ENCODE measurements at regions not wholly inside any gene's neighbourhood (a gene's known extent, or its start where the extent isn't known, plus 50 kb on each side); places are given as distances from the start of the nearest gene placed in this dataset.

GRCh38 chr15:81852411-81853149, 193.2 kb downstream of the MEX3B start:
- Histone ChIP-seq H3K79me2 (ENCODE audit: low read length) (no peaks in the 10 kb centered on the region), H3K27ac (ENCODE audit: low read length) (no peak overlapping the region), H4K20me1 (ENCODE audit: insufficient read depth, low read depth, low read length) (no peaks in the 10 kb centered on the region), H2AFZ (ENCODE audit: low read length) (no peak overlapping the region), H3K4me1 (ENCODE audit: low read length) (no peaks in the 10 kb centered on the region), H3K4me2 (ENCODE audit: low read depth, low read length, poor library complexity, severe bottlenecking) (no peak overlapping the region), H3K27me3 (ENCODE audit: low read length) (no peaks in the 10 kb centered on the region), H3K9ac (ENCODE audit: low read length) (no peak overlapping the region), H3K9me2 (replicated peaks; ENCODE audit: insufficient read depth, low read length) (no peaks in the 10 kb centered on the region), H3K4me3 (ENCODE audit: low read length) (no peak overlapping the region), H3K36me3 (ENCODE audit: insufficient read depth, low read length) (no peaks in the 10 kb centered on the region), H3K9me3 (ENCODE audit: low read length) (no peaks in the 10 kb centered on the region)
- DNase-seq: no peak

GRCh38 chr15:81851757-81852156, 194.1 kb downstream of the MEX3B start:
- no peaks in the 10 kb centered on the region for H3K9me2 ChIP-seq (replicated peaks; ENCODE audit: insufficient read depth, low read length)
- no peaks in the 10 kb centered on the region for H3K27me3 ChIP-seq (ENCODE audit: low read length)
- no peak overlapping the region for H2AFZ ChIP-seq (ENCODE audit: low read length)
- no peaks in the 10 kb centered on the region for H3K9me3 ChIP-seq (ENCODE audit: low read length)
- no peaks in the 10 kb centered on the region for H3K4me1 ChIP-seq (ENCODE audit: low read length)
- DNase-seq: no peak
- no peak overlapping the region for H3K4me2 ChIP-seq (ENCODE audit: low read depth, low read length, poor library complexity, severe bottlenecking)
- H3K36me3 ChIP-seq (ENCODE audit: insufficient read depth, low read length): no peaks in the 10 kb centered on the region
- no peaks in the 10 kb centered on the region for H3K79me2 ChIP-seq (ENCODE audit: low read length)
- no peak overlapping the region for H3K27ac ChIP-seq (ENCODE audit: low read length)
- H3K9ac ChIP-seq (ENCODE audit: low read length): no peak overlapping the region
- H4K20me1 ChIP-seq (ENCODE audit: insufficient read depth, low read depth, low read length): no peaks in the 10 kb centered on the region
- H3K4me3 ChIP-seq (ENCODE audit: low read length): no peak overlapping the region

- H3K4me1 ChIP-seq (ENCODE audit: low read length): no peaks in the 10 kb centered on the region
- no peaks in the 10 kb centered on the region for H3K9me2 ChIP-seq (replicated peaks; ENCODE audit: insufficient read depth, low read length)
- H3K4me2 ChIP-seq (ENCODE audit: low read depth, low read length, poor library complexity, severe bottlenecking): no peak overlapping the region
- no peak for DNase-seq
- H3K9me3 ChIP-seq (ENCODE audit: low read length): no peaks in the 10 kb centered on the region
- H3K27ac ChIP-seq (ENCODE audit: low read length): no peak overlapping the region
- no peaks in the 10 kb centered on the region for H4K20me1 ChIP-seq (ENCODE audit: insufficient read depth, low read depth, low read length)
- no peaks in the 10 kb centered on the region for H3K36me3 ChIP-seq (ENCODE audit: insufficient read depth, low read length)
- H3K27me3 ChIP-seq (ENCODE audit: low read length): no peaks in the 10 kb centered on the region
- H3K4me3 ChIP-seq (ENCODE audit: low read length): no peak overlapping the region
- no peak overlapping the region for H2AFZ ChIP-seq (ENCODE audit: low read length)
- no peaks in the 10 kb centered on the region for H3K79me2 ChIP-seq (ENCODE audit: low read length)
- no peak overlapping the region for H3K9ac ChIP-seq (ENCODE audit: low read length)
Measured at GRCh38 chr15:81851325-81851724, 194.5 kb downstream of the MEX3B start.

GRCh38 chr15:81849289-81849688, 196.5 kb downstream of the MEX3B start:
- no peaks in the 10 kb centered on the region for H3K9me3 ChIP-seq (ENCODE audit: low read length)
- no peak for DNase-seq
- no peak overlapping the region for H3K27ac ChIP-seq (ENCODE audit: low read length)
- H3K9ac ChIP-seq (ENCODE audit: low read length): no peak overlapping the region
- H3K4me1 ChIP-seq (ENCODE audit: low read length): no peaks in the 10 kb centered on the region
- H4K20me1 ChIP-seq (ENCODE audit: insufficient read depth, low read depth, low read length): no peaks in the 10 kb centered on the region
- no peaks in the 10 kb centered on the region for H3K36me3 ChIP-seq (ENCODE audit: insufficient read depth, low read length)
- H3K27me3 ChIP-seq (ENCODE audit: low read length): no peaks in the 10 kb centered on the region
- H3K79me2 ChIP-seq (ENCODE audit: low read length): no peaks in the 10 kb centered on the region
- no peak overlapping the region for H3K4me3 ChIP-seq (ENCODE audit: low read length)
- no peak overlapping the region for H2AFZ ChIP-seq (ENCODE audit: low read length)
- H3K9me2 ChIP-seq (replicated peaks; ENCODE audit: insufficient read depth, low read length): no peaks in the 10 kb centered on the region
- H3K4me2 ChIP-seq (ENCODE audit: low read depth, low read length, poor library complexity, severe bottlenecking): no peak overlapping the region

GRCh38 chr15:81848701-81849100, 197.1 kb downstream of the MEX3B start:
- Histone ChIP-seq H3K4me2 (ENCODE audit: low read depth, low read length, poor library complexity, severe bottlenecking) (no peak overlapping the region), H3K79me2 (ENCODE audit: low read length) (no peaks in the 10 kb centered on the region), H3K27ac (ENCODE audit: low read length) (no peak overlapping the region), H3K36me3 (ENCODE audit: insufficient read depth, low read length) (no peaks in the 10 kb centered on the region), H4K20me1 (ENCODE audit: insufficient read depth, low read depth, low read length) (no peaks in the 10 kb centered on the region), H3K9me3 (ENCODE audit: low read length) (no peaks in the 10 kb centered on the region), H3K27me3 (ENCODE audit: low read length) (no peaks in the 10 kb centered on the region), H3K9ac (ENCODE audit: low read length) (no peak overlapping the region), H3K9me2 (replicated peaks; ENCODE audit: insufficient read depth, low read length) (no peaks in the 10 kb centered on the region), H3K4me1 (ENCODE audit: low read length) (no peaks in the 10 kb centered on the region), H3K4me3 (ENCODE audit: low read length) (no peak overlapping the region), H2AFZ (ENCODE audit: low read length) (no peak overlapping the region)
- DNase-seq: no peak

GRCh38 chr15:81843757-81844407, 201.9 kb downstream of the MEX3B start:
- no peaks in the 10 kb centered on the region for H3K79me2 ChIP-seq (ENCODE audit: low read length)
- H3K9me3 ChIP-seq (ENCODE audit: low read length): no peaks in the 10 kb centered on the region
- no peak overlapping the region for H2AFZ ChIP-seq (ENCODE audit: low read length)
- H3K4me3 ChIP-seq (ENCODE audit: low read length): no peak overlapping the region
- H3K4me2 ChIP-seq (ENCODE audit: low read depth, low read length, poor library complexity, severe bottlenecking): no peak overlapping the region
- no peaks in the 10 kb centered on the region for H3K36me3 ChIP-seq (ENCODE audit: insufficient read depth, low read length)
- no peak overlapping the region for H3K27ac ChIP-seq (ENCODE audit: low read length)
- H3K9ac ChIP-seq (ENCODE audit: low read length): no peak overlapping the region
- DNase-seq: no peak
- no peaks in the 10 kb centered on the region for H3K9me2 ChIP-seq (replicated peaks; ENCODE audit: insufficient read depth, low read length)
- peaks cover 4% of the 10 kb centered on the region for H3K4me1 ChIP-seq (ENCODE audit: low read length)
- H4K20me1 ChIP-seq (ENCODE audit: insufficient read depth, low read depth, low read length): no peaks in the 10 kb centered on the region
- H3K27me3 ChIP-seq (ENCODE audit: low read length): no peaks in the 10 kb centered on the region

- H3K9me2 ChIP-seq (replicated peaks; ENCODE audit: insufficient read depth, low read length): no peaks in the 10 kb centered on the region
- H3K27ac ChIP-seq (ENCODE audit: low read length): no peak overlapping the region
- no peak overlapping the region for H2AFZ ChIP-seq (ENCODE audit: low read length)
- peaks cover 4% of the 10 kb centered on the region for H3K4me1 ChIP-seq (ENCODE audit: low read length)
- no peaks in the 10 kb centered on the region for H3K9me3 ChIP-seq (ENCODE audit: low read length)
- H3K27me3 ChIP-seq (ENCODE audit: low read length): no peaks in the 10 kb centered on the region
- peak; percentile 42 for DNase-seq
- H3K4me3 ChIP-seq (ENCODE audit: low read length): no peak overlapping the region
- H3K4me2 ChIP-seq (ENCODE audit: low read depth, low read length, poor library complexity, severe bottlenecking): no peak overlapping the region
- no peaks in the 10 kb centered on the region for H4K20me1 ChIP-seq (ENCODE audit: insufficient read depth, low read depth, low read length)
- no peak overlapping the region for H3K9ac ChIP-seq (ENCODE audit: low read length)
- H3K79me2 ChIP-seq (ENCODE audit: low read length): no peaks in the 10 kb centered on the region
- no peaks in the 10 kb centered on the region for H3K36me3 ChIP-seq (ENCODE audit: insufficient read depth, low read length)
Measured at GRCh38 chr15:81843226-81843625, 202.6 kb downstream of the MEX3B start.

GRCh38 chr15:81839387-81839786, 206.4 kb downstream of the MEX3B start:
- H3K27me3 ChIP-seq (ENCODE audit: low read length): no peaks in the 10 kb centered on the region
- no peaks in the 10 kb centered on the region for H3K36me3 ChIP-seq (ENCODE audit: insufficient read depth, low read length)
- H3K9ac ChIP-seq (ENCODE audit: low read length): no peak overlapping the region
- H3K79me2 ChIP-seq (ENCODE audit: low read length): no peaks in the 10 kb centered on the region
- no peak for DNase-seq
- no peak overlapping the region for H3K4me3 ChIP-seq (ENCODE audit: low read length)
- H3K9me3 ChIP-seq (ENCODE audit: low read length): no peaks in the 10 kb centered on the region
- no peaks in the 10 kb centered on the region for H3K9me2 ChIP-seq (replicated peaks; ENCODE audit: insufficient read depth, low read length)
- peaks cover 4% of the 10 kb centered on the region for H3K4me1 ChIP-seq (ENCODE audit: low read length)
- H4K20me1 ChIP-seq (ENCODE audit: insufficient read depth, low read depth, low read length): no peaks in the 10 kb centered on the region
- no peak overlapping the region for H3K27ac ChIP-seq (ENCODE audit: low read length)
- no peak overlapping the region for H3K4me2 ChIP-seq (ENCODE audit: low read depth, low read length, poor library complexity, severe bottlenecking)
- H2AFZ ChIP-seq (ENCODE audit: low read length): no peak overlapping the region
